ENCODE measurements at regions not wholly inside any gene's neighbourhood (a gene's known extent, or its start where the extent isn't known, plus 50 kb on each side); places are given as distances from the start of the nearest gene placed in this dataset.

DNA sequence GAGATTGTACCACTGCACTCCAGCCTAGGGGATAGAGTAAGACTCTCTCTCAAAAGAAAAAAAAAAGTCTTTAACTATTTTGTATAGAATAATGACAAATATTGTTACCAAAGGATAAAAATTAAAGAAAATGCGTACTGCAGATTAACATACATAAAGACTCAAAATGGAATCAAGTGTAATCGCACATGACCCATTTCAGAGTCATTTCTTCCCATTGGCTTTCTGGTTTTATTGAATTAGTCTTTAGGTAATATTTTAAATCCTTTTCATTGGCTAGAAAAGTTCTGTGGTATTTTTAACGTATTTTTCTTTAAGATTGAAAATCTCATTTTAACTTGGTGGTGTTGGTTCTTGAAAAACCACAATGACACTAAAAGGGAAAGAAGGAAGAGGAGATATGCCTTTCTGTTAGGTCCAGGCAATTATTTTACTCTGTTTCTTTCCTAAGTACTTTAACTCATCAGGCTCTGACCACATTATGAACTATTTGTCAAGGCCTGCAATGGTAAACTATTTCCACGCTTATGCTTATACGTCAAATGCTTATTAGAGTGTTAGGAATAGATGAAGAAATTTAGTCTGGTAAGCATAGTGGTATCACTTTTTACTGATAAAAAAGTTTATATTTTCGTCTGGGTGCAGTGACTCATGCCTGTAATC is 52.3 kb downstream of the PLEKHG1 start:
- H3K36me3 Mint-ChIP-seq, result peaks cover 6% of the 10 kb centered on the region
- DNase-seq (ENCODE audit: extremely low spot score, unreplicated experiment), result no peak
- H3K27me3 Mint-ChIP-seq, result no peaks in the 10 kb centered on the region
- TF ChIP-seq, protein P1, sequence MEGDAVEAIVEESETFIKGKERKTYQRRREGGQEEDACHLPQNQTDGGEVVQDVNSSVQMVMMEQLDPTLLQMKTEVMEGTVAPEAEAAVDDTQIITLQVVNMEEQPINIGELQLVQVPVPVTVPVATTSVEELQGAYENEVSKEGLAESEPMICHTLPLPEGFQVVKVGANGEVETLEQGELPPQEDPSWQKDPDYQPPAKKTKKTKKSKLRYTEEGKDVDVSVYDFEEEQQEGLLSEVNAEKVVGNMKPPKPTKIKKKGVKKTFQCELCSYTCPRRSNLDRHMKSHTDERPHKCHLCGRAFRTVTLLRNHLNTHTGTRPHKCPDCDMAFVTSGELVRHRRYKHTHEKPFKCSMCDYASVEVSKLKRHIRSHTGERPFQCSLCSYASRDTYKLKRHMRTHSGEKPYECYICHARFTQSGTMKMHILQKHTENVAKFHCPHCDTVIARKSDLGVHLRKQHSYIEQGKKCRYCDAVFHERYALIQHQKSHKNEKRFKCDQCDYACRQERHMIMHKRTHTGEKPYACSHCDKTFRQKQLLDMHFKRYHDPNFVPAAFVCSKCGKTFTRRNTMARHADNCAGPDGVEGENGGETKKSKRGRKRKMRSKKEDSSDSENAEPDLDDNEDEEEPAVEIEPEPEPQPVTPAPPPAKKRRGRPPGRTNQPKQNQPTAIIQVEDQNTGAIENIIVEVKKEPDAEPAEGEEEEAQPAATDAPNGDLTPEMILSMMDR (conservative IDR thresholded peaks at IDR 0.05), result no peak
- peaks cover 7% of the 10 kb centered on the region for H3K4me1 Mint-ChIP-seq (ENCODE audit: unreplicated experiment)
- H3K4me3 Mint-ChIP-seq, result no peak overlapping the region
- no peak overlapping the region for H3K27ac Mint-ChIP-seq
- no peaks in the 10 kb centered on the region for H3K9me3 Mint-ChIP-seq

GRCh38 chr6:150652848-150653613 is 53.3 kb downstream of the PLEKHG1 start:
- Mint-ChIP-seq H3K4me3 (no peak overlapping the region), H3K27ac (no peak overlapping the region), H3K36me3 (peaks cover 11% of the 10 kb centered on the region), H3K4me1 (ENCODE audit: unreplicated experiment) (peaks cover 7% of the 10 kb centered on the region), H3K9me3 (no peaks in the 10 kb centered on the region), H3K27me3 (no peaks in the 10 kb centered on the region)
- no peak for DNase-seq (ENCODE audit: extremely low spot score, unreplicated experiment)
- TF ChIP-seq, protein P1 (conservative IDR thresholded peaks at IDR 0.05), result no peak

DNA sequence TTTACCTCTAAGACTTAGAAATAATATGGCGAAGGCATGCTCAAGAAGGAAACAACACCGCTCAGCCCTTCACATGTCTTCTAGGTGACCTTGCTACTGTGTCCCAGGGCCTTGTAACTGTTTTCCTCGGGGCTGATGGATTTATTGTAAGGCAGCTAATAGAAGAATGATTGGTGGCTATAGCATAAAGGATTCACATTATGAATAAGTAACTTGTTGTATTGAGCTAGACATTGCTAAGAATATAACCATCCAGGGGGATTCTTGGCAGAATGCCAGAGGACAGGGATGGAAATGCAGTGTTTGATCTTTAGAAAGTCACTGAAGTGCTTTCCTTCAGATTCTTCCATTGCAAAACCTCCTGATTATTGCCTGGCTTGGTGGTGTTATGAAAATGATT is 54.9 kb downstream of the PLEKHG1 start:
- H3K9me3 Mint-ChIP-seq, result no peaks in the 10 kb centered on the region
- H3K4me1 Mint-ChIP-seq (ENCODE audit: unreplicated experiment), result peaks cover 18% of the 10 kb centered on the region
- H3K27me3 Mint-ChIP-seq, result no peaks in the 10 kb centered on the region
- no peak overlapping the region for H3K27ac Mint-ChIP-seq
- TF ChIP-seq, protein P1 (conservative IDR thresholded peaks at IDR 0.05), result no peak
- no peak overlapping the region for H3K4me3 Mint-ChIP-seq
- no peak for DNase-seq (ENCODE audit: extremely low spot score, unreplicated experiment)
- H3K36me3 Mint-ChIP-seq, result peaks cover 12% of the 10 kb centered on the region

DNA sequence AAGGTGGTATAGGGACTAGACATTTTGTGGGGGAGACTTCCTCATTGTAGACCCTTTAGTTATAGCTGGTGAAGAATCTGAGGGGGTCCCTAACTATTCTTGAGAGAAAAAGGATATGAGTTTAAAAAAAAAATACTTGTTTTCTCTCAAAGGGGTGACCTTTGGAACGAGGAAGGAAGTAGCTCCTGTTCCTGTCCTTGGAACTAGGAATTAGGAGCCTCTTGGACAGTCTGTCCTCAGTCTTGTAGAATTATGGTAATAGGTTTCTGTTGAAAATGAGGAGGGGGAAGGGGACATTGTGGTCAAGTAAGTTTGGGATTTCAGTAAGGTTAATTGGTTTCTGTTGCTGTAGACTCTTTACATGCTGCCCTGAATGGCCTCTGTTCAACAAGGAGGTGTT is 56.5 kb downstream of the PLEKHG1 start:
- Mint-ChIP-seq H3K36me3 (peaks cover 12% of the 10 kb centered on the region), H3K9me3 (no peaks in the 10 kb centered on the region), H3K27me3 (no peaks in the 10 kb centered on the region)

GRCh38 chr6:150658421-150658820 is 58.7 kb downstream of the PLEKHG1 start:
- no peak for DNase-seq (ENCODE audit: extremely low spot score, unreplicated experiment)
- H3K27ac Mint-ChIP-seq, result no peak overlapping the region
- peaks cover 12% of the 10 kb centered on the region for H3K36me3 Mint-ChIP-seq
- no peak overlapping the region for H3K4me3 Mint-ChIP-seq
- TF ChIP-seq, protein P1 (conservative IDR thresholded peaks at IDR 0.05), result no peak
- no peaks in the 10 kb centered on the region for H3K9me3 Mint-ChIP-seq
- no peaks in the 10 kb centered on the region for H3K27me3 Mint-ChIP-seq
- H3K4me1 Mint-ChIP-seq (ENCODE audit: unreplicated experiment), result peaks cover 15% of the 10 kb centered on the region

More for the DNA sequence above, 56.5 kb downstream of the PLEKHG1 start:
- no peak overlapping the region for H3K4me3 Mint-ChIP-seq
- peaks cover 11% of the 10 kb centered on the region for H3K4me1 Mint-ChIP-seq (ENCODE audit: unreplicated experiment)
- TF ChIP-seq, protein P1 (conservative IDR thresholded peaks at IDR 0.05), result no peak
- no peak overlapping the region for H3K27ac Mint-ChIP-seq
- no peak for DNase-seq (ENCODE audit: extremely low spot score, unreplicated experiment)
